Activated CD4-positive, alpha-beta T cell treated with anti-CD3 and anti-CD28 coated beads for 36 hours (primary cell): ENCODE measurements at regions not wholly inside any gene's neighbourhood (a gene's known extent, or its start where the extent isn't known, plus 50 kb on each side); places are given as distances from the start of the nearest gene placed in this dataset.

Experiments used
- ATAC-seq: fragments of 200-7000 bp; cut with Tn5 transposase; one replicate; pipeline ENCODE4 v1.10.0; 2021; ENCODE audit warnings: mild to moderate bottlenecking, moderate library complexity
- CTCF ChIA-PET: fragments of 350-600 bp; sonication (Branson Sonifier 250); formaldehyde crosslinking; loops from one replicate; lab custom pipeline; 2021; ENCODE audit warnings: antibody characterized with exemption; lab: Charles Lee
- POLR2A ChIA-PET: fragments of 350-600 bp; sonication (Branson Sonifier 250); formaldehyde crosslinking; loops from one replicate; lab custom pipeline; 2021; ENCODE audit warnings: antibody characterized with exemption, inconsistent platforms; lab: Charles Lee
- DNase-seq: peaks from one replicate; pipeline ENCODE4 v3.0.0-alpha.2; 2020
- H3K27ac Mint-ChIP-seq: one replicate; pipeline ENCODE4 v1.8.0; 2021; ENCODE audit warnings: mixed read lengths
- H3K27me3 Mint-ChIP-seq: one replicate; pipeline ENCODE4 v1.8.0; 2021; ENCODE audit warnings: mixed read lengths
- H3K36me3 Mint-ChIP-seq: one replicate; pipeline ENCODE4 v1.8.0; 2021; ENCODE audit warnings: low read depth, mixed read lengths
- H3K4me1 Mint-ChIP-seq: one replicate; pipeline ENCODE4 v1.8.0; 2021; ENCODE audit warnings: mixed read lengths
- H3K4me3 Mint-ChIP-seq: one replicate; pipeline ENCODE4 v1.8.0; 2021; ENCODE audit warnings: mild to moderate bottlenecking, moderate library complexity, mixed read lengths
- H3K9me3 Mint-ChIP-seq: one replicate; pipeline ENCODE4 v1.8.0; 2021; ENCODE audit warnings: low read depth, mixed read lengths
- intact Hi-C, 2 experiments: fragments of 100-400 bp; cut with DNase I in 1 of 2; cut with micrococcal nuclease in 1 of 2; formaldehyde crosslinking; loops; one replicate each; pipeline versions ENCODE4 v1.14.2 to v1.15.1; 2022 to 2024; cut with DNase I, micrococcal nuclease

DNA sequence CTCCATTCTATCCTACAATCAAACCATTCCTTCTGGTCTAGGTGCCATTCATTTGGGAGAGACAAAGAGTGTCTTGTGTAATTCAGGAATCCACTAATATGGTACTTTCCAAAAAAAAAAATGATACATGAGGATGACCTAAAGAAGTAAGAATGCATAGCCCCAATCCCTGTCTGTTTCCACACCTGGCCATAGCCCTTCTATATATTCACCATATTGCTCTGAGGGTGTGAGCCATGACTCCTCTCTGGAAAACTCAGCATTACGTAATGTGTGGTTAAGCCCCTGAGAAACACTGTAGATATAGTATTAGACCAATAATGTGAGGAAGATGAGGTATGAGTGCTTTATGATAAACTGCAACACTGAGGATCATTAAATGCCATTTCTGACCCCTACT is 592.7 kb downstream of the INHBA start:
- no peak for ATAC-seq
- Mint-ChIP-seq H3K4me1 (no peaks in the 10 kb centered on the region), H3K4me3 (no peak overlapping the region), H3K9me3 (no peaks in the 10 kb centered on the region), H3K27me3 (no peaks in the 10 kb centered on the region), H3K36me3 (no peaks in the 10 kb centered on the region), H3K27ac (no peak overlapping the region)
- DNase-seq = no peak
- ChIA-PET CTCF (no interaction called here), POLR2A (no interaction called here)
- intact Hi-C loops = no loop called here

DNA sequence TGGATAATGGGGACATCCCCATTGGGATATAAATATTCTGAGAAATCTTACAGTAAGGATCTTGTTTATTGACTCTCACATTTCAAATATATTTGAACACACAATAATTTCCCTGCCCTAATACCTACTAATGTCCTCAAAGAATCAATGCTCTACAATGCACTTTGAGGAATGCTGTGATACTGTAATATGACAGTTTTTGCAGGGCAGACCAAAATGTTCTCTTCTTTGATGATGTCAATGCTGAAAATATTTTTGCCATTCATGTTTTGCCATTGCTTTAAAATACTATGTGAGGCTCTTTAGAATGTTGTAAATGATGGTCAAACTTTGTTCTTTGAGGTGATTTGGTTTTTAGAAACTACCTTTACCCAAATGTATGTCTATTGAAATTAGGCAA is 594.1 kb downstream of the INHBA start:
- Mint-ChIP-seq H3K27me3 (no peaks in the 10 kb centered on the region), H3K9me3 (no peaks in the 10 kb centered on the region), H3K27ac (no peak overlapping the region), H3K36me3 (no peaks in the 10 kb centered on the region), H3K4me1 (no peaks in the 10 kb centered on the region), H3K4me3 (no peak overlapping the region)
- ATAC-seq (no peak), DNase-seq (no peak)
- intact Hi-C loops = no loop called here
- ChIA-PET POLR2A (no interaction called here), CTCF (no interaction called here)

DNA sequence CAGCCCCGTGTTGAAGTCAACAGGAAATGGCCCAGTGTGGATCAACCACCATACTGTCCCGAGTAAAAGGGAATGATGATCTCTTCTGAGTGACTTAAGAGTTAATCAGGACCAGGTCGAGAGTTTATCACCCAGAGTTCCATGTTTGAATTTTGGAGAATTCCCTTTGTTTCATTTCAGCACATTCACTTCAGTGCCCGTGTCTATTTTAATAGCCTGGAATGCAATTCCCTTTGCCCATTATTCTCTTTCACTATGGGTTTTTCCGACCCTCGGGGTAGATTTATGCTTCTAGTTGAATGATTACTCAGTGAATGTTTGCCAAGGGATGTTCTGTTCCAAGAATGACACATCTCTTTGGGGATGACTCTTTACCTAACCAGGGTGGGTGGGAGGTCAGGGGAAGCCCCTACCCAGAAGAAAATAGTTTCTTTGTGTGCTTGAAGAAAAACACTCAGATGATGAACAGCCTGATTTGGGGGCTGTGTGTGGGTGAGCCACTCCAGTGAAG is 594.9 kb downstream of the INHBA start:
- ATAC-seq = no peak
- intact Hi-C loops = no loop called here

DNA sequence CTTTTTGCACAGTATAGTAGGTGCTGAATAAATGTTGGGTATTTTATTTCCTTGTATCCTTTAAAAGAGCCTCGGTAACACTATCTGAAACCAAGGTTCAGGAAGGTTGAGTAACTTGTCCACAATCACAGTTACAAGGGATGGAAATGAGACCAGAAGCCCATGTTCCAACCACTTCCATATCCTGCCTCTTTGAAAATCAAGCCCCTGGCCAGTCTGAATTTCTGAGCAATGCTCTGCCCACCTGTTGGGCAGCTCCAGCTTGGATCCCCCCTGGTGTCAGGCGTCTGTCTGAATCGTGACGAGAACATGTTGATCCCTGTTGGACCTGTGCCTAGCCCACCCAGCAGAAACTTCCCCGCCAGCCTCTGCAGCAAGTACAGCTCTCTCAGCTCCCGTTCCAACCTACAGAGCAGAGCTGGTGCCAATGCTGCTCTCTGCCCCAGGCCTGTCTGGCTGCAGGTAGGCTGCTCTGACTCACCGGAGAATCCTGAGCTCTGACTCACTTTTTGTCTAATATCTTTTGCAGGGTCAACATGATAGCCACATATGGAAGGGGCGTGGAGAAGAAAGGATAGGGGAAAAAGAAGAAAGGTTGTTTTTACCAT is 595.5 kb downstream of the INHBA start:
- no peak for DNase-seq
- ChIA-PET POLR2A (no interaction called here), CTCF (no interaction called here)
- Mint-ChIP-seq H3K4me1 (no peaks in the 10 kb centered on the region), H3K4me3 (no peak overlapping the region), H3K27me3 (no peaks in the 10 kb centered on the region), H3K36me3 (no peaks in the 10 kb centered on the region), H3K27ac (no peak overlapping the region), H3K9me3 (no peaks in the 10 kb centered on the region)
- no peak for ATAC-seq
- intact Hi-C loops = no loop called here

More for the DNA sequence above, 594.9 kb downstream of the INHBA start:
- H3K4me1 Mint-ChIP-seq = no peaks in the 10 kb centered on the region
- no peak for DNase-seq
- ChIA-PET POLR2A (no interaction called here), CTCF (no interaction called here)
- no peaks in the 10 kb centered on the region for H3K27me3 Mint-ChIP-seq
- no peaks in the 10 kb centered on the region for H3K9me3 Mint-ChIP-seq
- H3K36me3 Mint-ChIP-seq = no peaks in the 10 kb centered on the region
- H3K4me3 Mint-ChIP-seq = no peak overlapping the region
- no peak overlapping the region for H3K27ac Mint-ChIP-seq

DNA sequence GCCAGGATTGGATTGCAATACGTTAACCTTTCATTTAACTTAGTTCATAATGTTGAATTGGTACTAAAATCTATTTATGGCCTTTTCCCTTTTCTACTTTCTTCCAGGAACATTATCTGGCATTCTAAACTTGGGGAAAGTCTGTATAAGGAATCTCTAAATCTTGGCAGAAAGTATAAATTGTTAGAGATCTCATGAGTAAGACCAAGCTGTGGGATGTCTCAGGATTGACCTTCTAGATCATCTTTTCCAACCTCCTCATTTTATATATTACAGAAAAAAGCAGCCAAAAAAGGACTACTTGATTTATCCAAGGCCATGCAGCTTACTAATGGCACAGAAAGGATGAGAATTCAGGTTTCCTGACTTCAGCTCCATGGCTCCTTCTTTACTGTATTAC is 598.3 kb downstream of the INHBA start:
- H3K4me1 Mint-ChIP-seq = no peaks in the 10 kb centered on the region
- CTCF ChIA-PET = interaction anchor here (0.8 kb wide), 1 partner anchor 23 kb away, joined by 3 read pairs; no protein-coding TSS in a partner anchor
- no peak overlapping the region for H3K4me3 Mint-ChIP-seq
- H3K36me3 Mint-ChIP-seq = no peaks in the 10 kb centered on the region
- H3K9me3 Mint-ChIP-seq = peaks cover 6% of the 10 kb centered on the region
- POLR2A ChIA-PET = no interaction called here
- H3K27ac Mint-ChIP-seq = no peak overlapping the region
- intact Hi-C loops = no loop called here
- no peak for DNase-seq
- no peaks in the 10 kb centered on the region for H3K27me3 Mint-ChIP-seq
- no peak for ATAC-seq

DNA sequence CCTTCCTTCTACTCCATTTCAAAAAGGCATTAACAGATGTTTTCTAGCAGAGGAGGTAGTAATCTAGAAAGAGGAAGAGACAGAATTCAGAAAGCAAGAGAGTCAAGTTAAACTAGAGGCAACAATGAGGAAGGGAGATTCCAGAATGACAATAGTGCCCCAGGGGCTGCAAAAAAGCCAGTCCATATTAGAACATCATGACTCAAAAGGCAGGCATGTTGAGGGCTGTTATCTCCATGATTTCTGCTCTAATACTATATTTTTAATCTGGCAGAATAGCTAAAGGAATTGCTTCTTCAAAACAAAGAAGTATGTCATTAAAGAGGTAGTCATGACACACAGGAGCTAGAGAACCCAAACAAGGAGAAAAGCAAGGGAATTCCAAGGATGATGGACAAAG is 599.6 kb downstream of the INHBA start:
- DNase-seq (no peak), ATAC-seq (no peak)
- ChIA-PET CTCF (interaction anchor here (0.7 kb wide), 1 partner anchor 178 kb away, joined by 5 read pairs; no protein-coding TSS in a partner anchor), POLR2A (no interaction called here)
- Mint-ChIP-seq H3K4me3 (no peak overlapping the region), H3K27me3 (no peaks in the 10 kb centered on the region), H3K9me3 (peaks cover 6% of the 10 kb centered on the region), H3K4me1 (no peaks in the 10 kb centered on the region), H3K36me3 (no peaks in the 10 kb centered on the region), H3K27ac (no peak overlapping the region)
- intact Hi-C loops = no loop called here

DNA sequence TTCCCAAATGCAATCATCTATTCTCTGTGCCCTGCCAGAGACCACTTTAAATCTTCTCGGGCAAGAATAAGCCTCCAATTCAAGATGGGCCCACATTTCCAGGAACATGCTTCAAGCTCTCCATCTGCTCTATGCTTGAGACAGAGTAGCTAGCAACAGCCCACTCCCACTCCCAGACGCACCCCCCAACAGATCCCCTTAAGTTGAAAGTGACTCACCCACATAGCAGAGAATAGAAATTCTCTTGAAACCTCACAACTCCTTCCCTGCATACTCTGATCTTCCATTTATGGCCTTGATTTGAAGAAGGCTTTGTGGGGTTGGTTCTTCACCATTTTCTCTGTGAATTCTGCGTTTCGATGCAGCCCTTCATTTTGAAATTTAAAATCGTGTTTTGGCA is 604.0 kb downstream of the INHBA start:
- CTCF ChIA-PET = no interaction called here
- ATAC-seq (no peak), DNase-seq (no peak)
- H3K4me1 Mint-ChIP-seq = no peaks in the 10 kb centered on the region
- H3K27me3 Mint-ChIP-seq = peaks cover 1% of the 10 kb centered on the region
- no peaks in the 10 kb centered on the region for H3K36me3 Mint-ChIP-seq
- no peak overlapping the region for H3K27ac Mint-ChIP-seq
- intact Hi-C loops = no loop called here
- POLR2A ChIA-PET = no interaction called here
- H3K9me3 Mint-ChIP-seq = peaks cover 6% of the 10 kb centered on the region
- no peak overlapping the region for H3K4me3 Mint-ChIP-seq

DNA sequence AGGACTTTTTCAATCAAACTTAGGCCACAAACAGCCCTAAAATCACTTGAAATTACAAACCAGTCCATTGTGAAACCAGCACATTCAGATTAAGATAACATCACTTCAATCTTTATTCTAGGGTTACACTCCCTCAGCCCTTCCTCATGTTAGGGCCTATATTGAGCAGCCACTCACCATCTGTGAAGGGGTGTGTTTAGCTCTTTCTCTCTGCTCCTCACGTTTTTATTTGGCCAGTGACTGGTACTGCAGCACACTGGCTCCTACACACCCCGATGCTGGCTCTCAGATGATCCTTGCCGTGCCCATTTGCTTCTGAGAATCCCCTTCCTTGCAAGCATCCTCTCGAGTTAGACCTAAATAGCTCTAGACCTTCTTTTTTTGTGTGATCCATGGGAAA is 604.5 kb downstream of the INHBA start:
- DNase-seq = no peak
- Mint-ChIP-seq H3K9me3 (peaks cover 6% of the 10 kb centered on the region), H3K27me3 (peaks cover 3% of the 10 kb centered on the region), H3K27ac (no peak overlapping the region), H3K36me3 (no peaks in the 10 kb centered on the region), H3K4me1 (no peaks in the 10 kb centered on the region), H3K4me3 (no peak overlapping the region)
- ChIA-PET POLR2A (no interaction called here), CTCF (no interaction called here)
- no peak for ATAC-seq
- intact Hi-C loops = no loop called here

DNA sequence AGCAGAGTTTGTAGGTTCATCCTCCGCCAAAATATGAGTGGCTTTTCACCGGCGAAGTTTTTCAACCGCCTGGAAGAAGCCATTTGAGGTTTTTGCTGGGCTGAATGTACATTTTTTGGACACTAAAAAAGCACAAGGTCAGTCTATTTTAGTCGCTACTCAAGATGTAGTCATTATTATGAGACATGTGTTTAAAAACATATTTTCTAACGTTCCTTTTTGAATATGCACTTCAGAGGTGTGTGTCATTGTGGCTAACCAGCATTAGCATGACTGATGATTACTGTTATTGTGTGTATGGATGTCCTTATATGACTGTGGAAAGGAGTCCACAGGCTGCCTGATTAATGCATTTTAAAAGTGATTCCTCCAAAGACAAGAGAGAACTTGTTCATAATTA is 605.4 kb downstream of the INHBA start:
- Mint-ChIP-seq H3K27me3 (peaks cover 3% of the 10 kb centered on the region), H3K36me3 (no peaks in the 10 kb centered on the region), H3K9me3 (peaks cover 6% of the 10 kb centered on the region), H3K4me3 (no peak overlapping the region), H3K27ac (no peak overlapping the region), H3K4me1 (no peaks in the 10 kb centered on the region)
- ATAC-seq (no peak), DNase-seq (no peak)
- CTCF ChIA-PET = no interaction called here
- intact Hi-C loops = no loop called here
- POLR2A ChIA-PET = no interaction called here

DNA sequence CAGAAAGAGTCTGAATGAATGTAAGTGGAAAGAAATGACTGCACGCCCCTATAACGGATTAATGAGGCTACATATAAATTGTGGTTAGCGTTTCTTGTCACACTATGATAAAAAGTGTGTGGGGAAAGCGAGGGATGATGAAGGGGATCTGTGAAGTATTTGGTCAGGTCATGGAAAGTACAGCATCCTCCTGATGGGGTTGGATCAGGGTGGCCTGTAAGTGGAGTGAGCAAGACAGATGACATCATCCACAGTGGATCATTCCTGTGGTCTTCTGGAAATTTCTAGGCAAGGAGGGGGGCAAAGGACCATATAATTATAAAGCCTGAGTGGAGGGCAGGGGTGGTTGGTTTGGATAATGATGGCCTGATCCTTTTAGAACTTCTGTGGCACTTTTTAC is 606.0 kb downstream of the INHBA start:
- POLR2A ChIA-PET = no interaction called here
- CTCF ChIA-PET = no interaction called here
- ATAC-seq (no peak), DNase-seq (no peak)
- Mint-ChIP-seq H3K9me3 (peaks cover 6% of the 10 kb centered on the region), H3K27me3 (peaks cover 3% of the 10 kb centered on the region), H3K27ac (no peak overlapping the region), H3K4me1 (no peaks in the 10 kb centered on the region), H3K36me3 (no peaks in the 10 kb centered on the region), H3K4me3 (no peak overlapping the region)
- intact Hi-C loops = no loop called here

DNA sequence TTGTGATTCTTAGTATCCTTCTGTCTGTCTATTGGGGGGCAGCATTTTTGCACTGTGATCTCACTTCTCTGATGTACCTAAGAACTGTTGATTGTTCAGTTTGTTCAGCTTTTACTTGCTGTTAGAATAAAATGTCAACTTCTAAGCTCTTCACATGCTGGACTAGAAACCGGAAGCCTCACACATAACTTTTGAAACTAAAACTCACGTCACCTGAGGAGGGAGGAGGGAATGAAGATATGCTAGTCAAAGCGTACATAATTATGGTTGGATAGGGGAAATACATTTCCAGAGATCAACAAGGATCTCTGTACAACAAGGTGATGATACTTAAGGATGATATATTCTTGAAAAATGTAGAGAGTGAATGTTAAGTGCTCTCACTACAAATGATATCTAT is 609.7 kb downstream of the INHBA start:
- Mint-ChIP-seq H3K27ac (no peak overlapping the region), H3K9me3 (peaks cover 5% of the 10 kb centered on the region), H3K4me1 (no peaks in the 10 kb centered on the region), H3K36me3 (no peaks in the 10 kb centered on the region), H3K4me3 (no peak overlapping the region), H3K27me3 (peaks cover 3% of the 10 kb centered on the region)
- intact Hi-C loops = no loop called here
- DNase-seq = no peak
- CTCF ChIA-PET = interaction anchor here (0.6 kb wide), 1 partner anchor 704 kb away, joined by 3 read pairs; no protein-coding TSS in a partner anchor
- POLR2A ChIA-PET = no interaction called here
- ATAC-seq = no peak

DNA sequence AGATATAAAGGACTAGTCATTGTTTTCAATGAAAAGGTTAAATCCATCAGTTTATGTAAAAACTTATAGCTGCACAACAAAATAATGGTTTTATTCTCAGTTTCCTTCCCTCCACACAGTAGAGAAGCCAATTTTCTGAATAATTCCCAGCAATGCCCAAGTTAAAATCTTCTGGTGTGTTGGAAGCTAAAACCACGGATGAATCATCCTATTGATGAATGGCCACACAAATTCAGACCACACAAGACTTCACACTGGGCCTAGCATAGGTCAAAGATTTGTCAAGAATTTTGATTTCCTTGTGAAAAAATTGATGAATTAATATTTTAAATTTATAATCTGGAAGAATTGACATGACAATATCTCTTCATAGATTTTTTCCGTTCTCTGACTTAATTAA is 617.6 kb downstream of the INHBA start:
- no peak overlapping the region for H3K27ac Mint-ChIP-seq
- no peaks in the 10 kb centered on the region for H3K36me3 Mint-ChIP-seq
- H3K27me3 Mint-ChIP-seq = no peaks in the 10 kb centered on the region
- intact Hi-C loops = no loop called here
- ChIA-PET POLR2A (no interaction called here), CTCF (no interaction called here)
- DNase-seq (no peak), ATAC-seq (no peak)
- H3K4me1 Mint-ChIP-seq = no peaks in the 10 kb centered on the region
- no peak overlapping the region for H3K4me3 Mint-ChIP-seq
- peaks cover 5% of the 10 kb centered on the region for H3K9me3 Mint-ChIP-seq
